KBM-7 (cell line): ENCODE measurements at regions not wholly inside any gene's neighbourhood (a gene's known extent, or its start where the extent isn't known, plus 50 kb on each side); places are given as distances from the start of the nearest gene placed in this dataset.

Experiments used
- DNase-seq: peaks from one replicate; pipeline ENCODE4 v3.0.0-alpha.2; 2015
- in situ Hi-C: fragments of 300-500 bp; cut with MboI; formaldehyde crosslinking; loops from 2 replicates; pipeline ENCODE4 v1.14.3; 2020; ENCODE audit warnings: low sequenced_read_pairs, low pct_unique_long_range_greater_than_20kb, mixed read lengths

DNA sequence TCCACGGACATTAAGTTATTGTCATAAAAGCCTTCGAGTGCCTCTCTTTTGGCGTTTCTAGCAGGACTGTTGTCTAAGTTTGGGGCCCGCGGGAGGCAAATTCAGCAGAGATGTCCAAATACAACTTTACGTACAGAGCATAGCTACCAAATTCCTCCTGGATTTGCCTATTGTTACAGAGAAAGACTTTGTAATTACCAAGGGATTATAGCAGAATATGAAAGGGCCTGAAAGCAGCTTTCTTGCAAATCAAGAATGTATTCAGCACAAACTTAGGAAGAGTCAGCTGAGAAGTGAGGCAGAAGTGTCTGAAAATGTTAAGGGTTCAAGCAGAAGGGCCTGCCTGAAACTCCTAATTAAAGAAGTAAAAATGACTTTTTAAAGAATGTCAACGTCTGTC is 1053.5 kb upstream of the TENM3 start:
- DNase-seq: no peak
- in situ Hi-C loops: no loop called here

DNA sequence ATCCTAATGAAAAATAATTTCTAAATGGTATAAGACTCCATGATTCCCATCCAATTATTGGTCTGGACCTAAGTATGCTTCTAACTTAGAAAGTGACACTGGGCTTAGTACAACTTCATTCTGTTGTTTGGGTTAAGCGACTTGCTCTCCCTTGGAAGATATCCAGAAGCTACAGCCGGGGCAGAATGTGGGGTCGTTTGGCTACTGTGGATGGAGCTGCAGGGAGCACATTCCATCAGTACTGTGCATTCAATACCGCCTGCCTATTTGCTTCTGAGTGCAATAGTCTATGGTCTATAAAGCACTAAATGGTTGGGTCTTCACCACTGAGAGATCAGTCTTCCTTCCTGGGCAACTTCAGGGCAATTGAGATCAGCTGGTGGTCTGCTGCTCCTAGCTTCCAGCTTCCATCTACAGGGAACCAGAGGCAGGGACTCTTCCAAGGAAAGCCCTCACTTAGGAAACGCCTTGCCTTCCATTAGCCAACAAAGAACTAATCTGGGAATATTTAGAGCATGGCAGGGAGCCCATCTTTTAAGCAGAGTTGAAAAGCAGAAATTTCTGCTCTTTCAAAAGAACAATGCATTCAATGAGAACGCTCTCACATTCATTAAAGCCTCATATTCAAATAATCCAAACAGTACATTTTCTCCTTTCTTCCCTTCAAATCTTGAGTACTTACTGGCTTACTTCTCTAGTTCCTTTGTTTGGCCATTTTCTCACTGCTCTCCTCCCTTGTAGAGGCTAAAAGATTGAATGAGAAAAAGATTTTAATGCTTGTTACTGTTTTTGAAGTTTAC is 1049.9 kb upstream of the TENM3 start:
- in situ Hi-C loops: no loop called here
- DNase-seq: no peak

DNA sequence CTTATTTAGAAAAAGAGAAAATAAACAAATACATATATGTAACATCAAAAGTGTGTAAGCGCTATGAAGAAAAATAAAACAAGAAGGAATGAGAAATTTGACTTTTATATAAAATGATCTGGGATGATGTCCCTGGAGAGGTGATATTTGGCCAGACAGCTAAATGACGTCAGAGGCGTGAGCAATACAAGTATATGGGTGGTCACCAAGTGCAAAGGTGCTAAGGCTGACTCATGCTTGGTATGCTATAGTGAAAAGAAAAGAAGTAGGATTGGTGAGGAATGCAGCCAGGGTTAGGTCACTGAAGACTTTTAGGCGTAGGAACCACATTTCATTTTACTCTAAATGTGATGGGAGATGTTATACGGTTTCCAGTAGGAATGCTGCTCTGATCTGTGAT is 1049.1 kb upstream of the TENM3 start:
- in situ Hi-C loops: no loop called here
- DNase-seq: no peak

- DNase-seq: no peak
- in situ Hi-C loops: no loop called here
Measured at GRCh38 chr4:181200076-181200475, 1043.1 kb upstream of the TENM3 start.

GRCh38 chr4:181202240-181202639 is 1041.0 kb upstream of the TENM3 start:
- in situ Hi-C loops: no loop called here
- DNase-seq: peak; percentile 6

- in situ Hi-C loops: no loop called here
- DNase-seq: no peak
Measured at GRCh38 chr4:181204109-181204508, 1039.1 kb upstream of the TENM3 start.

- no peak for DNase-seq
- in situ Hi-C loops: no loop called here
Measured at GRCh38 chr4:181213551-181213950, 1029.7 kb upstream of the TENM3 start.

GRCh38 chr4:181216501-181216900 is 1026.7 kb upstream of the TENM3 start:
- DNase-seq: no peak
- in situ Hi-C loops: no loop called here

DNA sequence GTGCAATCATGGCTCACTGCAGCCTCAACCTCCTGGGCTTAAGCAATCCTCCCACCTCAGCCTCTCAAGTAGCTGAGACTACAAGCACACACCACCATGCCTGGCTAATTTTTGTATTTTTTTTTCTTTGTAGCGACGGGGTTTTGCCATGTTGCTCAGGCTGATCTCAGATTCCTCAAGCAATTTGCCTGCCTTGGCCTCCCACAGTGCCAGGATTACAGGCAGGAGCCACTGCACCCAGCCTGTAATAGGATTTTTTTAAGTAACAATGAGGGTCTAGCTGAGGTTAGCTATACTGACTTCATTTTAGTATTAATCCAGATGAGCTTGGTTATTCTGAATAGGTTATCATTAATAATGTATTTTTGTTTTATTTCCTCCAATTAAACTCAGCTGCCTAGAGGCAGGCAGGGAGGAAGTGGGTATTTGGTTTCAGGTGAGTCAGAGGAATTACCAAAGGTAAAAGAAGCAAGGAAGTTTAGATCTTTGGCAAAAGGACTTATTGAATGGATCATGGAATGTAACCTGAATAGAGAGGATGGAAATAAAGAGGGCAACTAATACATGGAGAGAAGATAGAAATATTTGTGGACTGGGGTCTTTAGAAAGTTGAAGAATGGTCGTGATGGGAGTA is 1023.3 kb upstream of the TENM3 start:
- DNase-seq: no peak
- in situ Hi-C loops: no loop called here

DNA sequence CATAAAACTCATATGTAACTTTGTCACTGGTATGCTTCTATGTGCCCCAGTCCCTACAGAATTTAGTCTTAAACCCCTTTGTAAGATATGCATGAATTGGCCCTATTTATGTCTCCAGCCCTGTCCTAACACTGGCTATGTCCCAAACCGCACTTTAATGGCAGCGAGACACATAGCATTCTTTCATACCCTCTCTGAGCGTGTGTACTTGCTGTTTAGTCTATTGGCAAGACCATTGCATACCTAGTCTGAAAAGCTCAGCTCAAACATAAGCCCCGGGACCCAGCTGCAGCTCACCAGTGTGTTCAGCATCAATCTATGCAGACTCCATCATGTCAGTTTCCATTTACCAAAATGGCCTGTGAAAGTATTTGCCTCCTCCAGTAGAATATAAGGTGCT is 1018.4 kb upstream of the TENM3 start:
- in situ Hi-C loops: no loop called here
- no peak for DNase-seq

- no peak for DNase-seq
- in situ Hi-C loops: no loop called here
Measured at GRCh38 chr4:181225616-181226261, 1017.5 kb upstream of the TENM3 start.

DNA sequence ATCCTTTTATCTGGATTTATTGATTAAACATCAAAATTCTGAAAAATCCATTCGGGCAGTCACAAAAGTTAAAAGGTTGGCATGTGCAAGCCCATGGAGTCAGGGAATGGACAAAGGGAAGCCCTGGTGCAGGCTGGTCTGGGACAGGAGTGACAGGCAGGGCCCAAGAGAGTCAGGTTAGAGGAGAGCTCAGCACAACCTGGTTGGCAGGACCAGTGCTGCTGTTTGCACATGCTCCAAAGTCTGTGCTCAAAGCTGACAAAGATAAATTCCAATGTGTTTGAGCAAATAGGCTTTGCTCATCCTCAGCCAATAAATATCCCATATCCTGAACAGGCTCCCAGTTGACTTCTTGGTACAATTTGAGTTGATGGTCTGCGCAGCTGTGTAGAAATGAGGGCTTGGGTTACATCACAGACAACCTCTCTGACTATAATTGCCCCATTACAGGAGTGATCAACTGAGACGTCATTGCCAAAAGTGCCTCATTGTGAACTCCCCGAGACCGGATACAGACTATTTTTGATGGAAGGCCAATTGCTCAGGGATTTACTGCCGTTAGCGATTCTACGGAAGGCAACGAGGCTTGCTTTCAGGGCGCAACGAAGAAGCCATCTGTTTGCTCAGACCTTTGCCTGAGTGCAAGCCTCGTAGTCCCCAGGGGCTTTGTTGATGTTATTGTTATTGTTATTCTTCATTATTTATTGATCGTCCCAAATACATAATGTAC is 1008.1 kb upstream of the TENM3 start:
- in situ Hi-C loops: no loop called here
- no peak for DNase-seq

DNA sequence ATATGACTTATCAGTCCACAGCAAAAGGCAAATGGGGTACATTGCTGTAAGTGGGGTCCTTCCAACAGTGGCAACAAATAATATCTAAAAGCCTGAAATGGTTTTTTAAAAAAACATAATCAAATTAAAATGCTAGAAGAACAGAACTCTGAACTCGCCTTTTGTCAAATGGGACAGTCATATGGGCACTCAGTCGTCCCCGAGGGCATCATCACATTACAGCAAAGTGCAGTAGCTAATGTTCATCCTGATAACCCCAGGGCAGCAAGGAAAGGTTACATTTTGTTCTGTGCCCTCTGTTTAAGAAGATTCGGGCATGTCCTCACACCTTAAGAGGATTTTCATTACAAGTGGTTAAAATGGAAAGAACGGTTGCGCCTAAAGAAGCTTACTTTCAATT is 997.9 kb upstream of the TENM3 start:
- in situ Hi-C loops: no loop called here
- DNase-seq: no peak

DNA sequence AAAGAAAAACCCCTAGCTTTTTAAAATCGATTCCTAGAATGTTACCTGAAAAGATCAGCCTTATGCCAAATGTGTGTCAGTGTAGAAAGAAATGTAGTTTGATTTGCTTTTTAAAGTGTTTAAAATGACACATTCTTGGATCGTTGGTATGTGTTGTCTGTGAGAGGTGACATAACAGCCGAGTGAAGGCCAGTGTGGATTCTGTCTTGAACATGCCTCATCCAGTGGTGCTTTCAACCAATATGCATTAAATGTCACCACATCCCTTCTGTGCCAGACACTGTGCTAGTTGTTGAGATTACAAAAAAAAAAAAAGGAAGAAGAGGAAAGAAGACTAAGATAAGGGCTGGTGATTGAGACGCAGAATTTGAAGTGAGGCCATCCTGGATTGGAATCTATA is 994.2 kb upstream of the TENM3 start:
- no peak for DNase-seq
- in situ Hi-C loops: no loop called here

- in situ Hi-C loops: no loop called here
- no peak for DNase-seq
Measured at GRCh38 chr4:181254771-181255170, 988.4 kb upstream of the TENM3 start.

DNA sequence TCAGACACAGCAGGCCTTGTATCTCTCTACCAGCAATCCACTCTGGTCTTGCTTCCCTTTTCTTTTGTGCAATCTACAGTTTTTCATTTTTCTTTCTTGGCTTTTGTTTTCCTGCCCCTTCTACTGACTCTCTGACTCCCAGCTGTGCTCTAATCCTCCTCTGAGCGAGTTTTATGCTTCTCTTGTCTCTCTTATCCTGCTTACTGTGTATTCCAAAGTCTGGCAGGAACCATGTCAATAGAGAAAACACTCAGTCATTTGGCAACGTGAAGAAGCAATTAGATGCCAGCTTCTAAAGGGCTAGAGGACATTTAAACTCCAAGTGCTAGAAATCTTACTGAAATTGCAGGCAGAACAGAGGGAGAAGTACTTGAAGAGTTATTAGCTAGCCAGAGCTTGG is 984.6 kb upstream of the TENM3 start:
- in situ Hi-C loops: no loop called here
- DNase-seq: no peak

- in situ Hi-C loops: no loop called here
- DNase-seq: no peak
Measured at GRCh38 chr4:181259081-181259709, 984.0 kb upstream of the TENM3 start.

DNA sequence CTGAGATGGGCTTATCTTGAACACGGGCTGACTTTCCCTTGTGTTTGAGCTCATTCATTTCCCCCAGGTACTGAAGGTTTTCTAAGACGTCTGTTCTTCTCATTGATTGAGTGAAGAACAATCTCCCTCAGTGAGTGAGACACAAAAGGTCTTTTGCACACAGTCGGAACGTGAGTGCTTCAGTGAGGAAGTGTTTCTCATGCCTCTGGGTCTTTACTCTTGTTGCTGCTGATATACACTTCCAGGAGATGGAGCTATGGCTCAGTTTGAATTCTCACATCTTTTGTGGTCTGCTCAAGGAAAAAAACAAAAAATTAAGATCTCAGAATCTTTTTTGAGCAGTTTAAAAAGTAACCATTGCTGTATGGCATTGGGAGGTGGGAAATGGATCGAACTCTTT is 981.9 kb upstream of the TENM3 start:
- in situ Hi-C loops: no loop called here
- no peak for DNase-seq

DNA sequence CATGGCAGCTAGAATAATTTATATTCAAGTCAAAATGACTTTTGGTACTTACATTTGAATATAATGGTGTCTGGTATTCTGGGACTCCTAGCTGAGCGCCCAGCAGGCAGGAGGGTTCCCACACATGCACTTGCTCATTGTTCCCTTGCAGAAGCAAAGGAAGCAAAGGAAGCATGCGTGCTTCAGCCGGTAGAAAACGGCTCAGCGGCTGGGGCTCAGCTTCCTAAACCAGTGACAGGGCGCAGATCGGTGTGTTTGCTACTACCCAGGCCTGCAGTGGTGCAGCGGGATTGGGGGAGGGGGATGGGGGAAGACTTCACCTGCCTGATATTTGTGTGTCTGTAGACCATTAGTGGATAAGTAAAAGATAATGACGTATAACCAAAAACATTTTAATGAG is 978.3 kb upstream of the TENM3 start:
- in situ Hi-C loops: no loop called here
- no peak for DNase-seq
